AML-193 (cell line): ENCODE measurements at regions not wholly inside any gene's neighbourhood (a gene's known extent, or its start where the extent isn't known, plus 50 kb on each side); places are given as distances from the start of the nearest gene placed in this dataset.
A peak's percentile ranks its signal among the peaks of the same experiment; 100 is the strongest.

Experiments used
- DNase-seq, 2 experiments: peaks; one replicate each; lab custom pipeline; 2025; lab: John Stamatoyannopoulos, UW

- DNase-seq, result no peak
Observed at GRCh38 chr21:38956856-38957571, 151.3 kb downstream of the ETS2 start.

DNA sequence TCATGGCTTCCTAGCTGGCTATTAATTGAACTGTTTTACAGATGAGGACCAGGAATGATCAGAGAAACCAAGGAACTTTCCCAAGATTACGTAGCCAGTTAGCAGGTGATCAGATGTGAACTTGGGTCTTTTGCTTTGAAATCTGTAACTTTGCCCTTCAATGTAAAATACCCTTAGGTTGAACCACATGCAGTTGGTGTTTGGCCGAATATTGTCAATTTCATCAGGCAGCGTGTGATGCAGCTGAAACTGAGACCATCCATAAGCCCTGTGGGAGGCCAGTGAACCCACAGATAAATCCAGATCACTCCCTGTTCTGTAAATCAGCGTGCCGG is 150.8 kb downstream of the ETS2 start:
- no peak for DNase-seq

GRCh38 chr21:38956007-38956406 is 150.3 kb downstream of the ETS2 start:
- DNase-seq, result no peak

GRCh38 chr21:38955495-38955894 is 149.8 kb downstream of the ETS2 start:
- no peak for DNase-seq

GRCh38 chr21:38954588-38955004 is 148.9 kb downstream of the ETS2 start:
- DNase-seq, result no peak

DNA sequence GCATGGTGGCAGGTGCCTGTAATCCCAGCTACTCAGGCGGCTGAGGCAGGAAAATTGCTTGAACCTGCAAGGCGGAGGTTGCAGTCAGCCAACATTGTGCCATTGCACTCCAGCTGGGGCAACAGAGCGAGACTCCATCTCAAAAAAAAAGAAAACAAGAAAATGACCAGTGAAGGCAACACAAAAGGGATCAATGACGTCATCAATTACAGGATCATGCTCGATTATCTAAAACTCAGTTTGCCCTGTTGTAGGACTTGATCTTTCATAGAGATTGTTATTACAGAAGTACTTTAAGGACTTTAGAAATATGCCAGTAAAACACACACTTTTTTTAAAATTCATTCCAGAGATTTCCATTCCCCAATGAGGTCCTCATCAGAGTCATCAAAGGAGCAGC is 147.8 kb downstream of the ETS2 start:
- DNase-seq, result no peak

- no peak for DNase-seq
Observed at GRCh38 chr21:38952890-38953289, 147.2 kb downstream of the ETS2 start.

DNA sequence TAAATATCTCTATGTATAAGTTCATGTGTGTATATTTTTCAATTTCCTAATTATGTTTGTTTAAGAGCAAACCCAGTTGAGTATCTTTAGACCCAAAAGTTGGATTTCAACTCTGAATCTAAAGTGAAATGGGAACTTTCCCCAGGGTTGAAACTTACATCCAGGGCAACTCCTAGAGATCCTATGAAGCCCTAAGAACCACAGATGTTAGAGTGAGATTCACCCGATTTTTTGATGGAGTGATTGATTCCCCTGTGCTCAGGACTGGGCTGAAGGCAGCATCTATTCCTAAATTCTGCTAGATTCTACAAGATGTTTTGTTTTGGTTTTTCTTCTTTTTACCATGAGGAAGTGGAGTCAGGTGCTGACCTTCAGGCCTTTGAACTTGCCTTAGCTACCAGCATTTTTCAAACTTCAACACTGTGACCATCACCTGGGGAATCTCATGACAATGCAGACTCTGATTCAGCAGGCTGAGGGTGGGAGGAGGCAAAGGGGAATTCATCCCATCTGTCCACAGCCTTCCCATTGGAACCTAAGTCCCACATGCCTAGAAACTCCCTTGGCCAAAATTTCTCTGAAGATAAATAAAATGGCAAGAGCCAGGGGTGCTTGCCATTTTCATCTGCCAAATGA is 145.5 kb downstream of the ETS2 start:
- no peak for DNase-seq

- DNase-seq, result peak; percentile 35 to 36
Observed at GRCh38 chr21:38950435-38951094, 144.8 kb downstream of the ETS2 start.

- DNase-seq, result no peak
Observed at GRCh38 chr21:38949070-38949380, 143.3 kb downstream of the ETS2 start.

GRCh38 chr21:38948377-38949069 is 142.8 kb downstream of the ETS2 start:
- no peak for DNase-seq

GRCh38 chr21:38945545-38946245 is 140.0 kb downstream of the ETS2 start:
- no peak for DNase-seq

DNA sequence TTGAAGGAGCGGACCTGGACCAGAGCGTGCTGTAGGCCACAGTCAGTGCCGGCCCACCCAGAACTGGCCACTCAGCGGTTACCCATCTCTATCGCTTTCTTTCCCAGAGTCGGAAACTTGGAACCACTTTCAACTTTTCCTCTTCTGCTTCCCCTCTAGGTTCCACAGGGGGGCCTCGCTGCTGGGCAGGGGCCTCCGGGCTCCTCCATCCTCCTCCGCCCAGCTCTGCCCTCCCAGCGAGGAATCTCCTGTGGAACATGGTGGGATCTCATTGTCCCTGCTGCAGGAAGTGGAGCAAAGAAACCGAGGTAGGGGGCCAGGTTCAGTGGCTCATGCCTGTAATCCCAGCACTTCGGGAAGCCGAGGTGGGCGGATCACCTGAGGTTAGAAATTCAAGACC is 139.2 kb downstream of the ETS2 start:
- no peak for DNase-seq

- no peak for DNase-seq
Observed at GRCh38 chr21:38944402-38944801, 138.7 kb downstream of the ETS2 start.

GRCh38 chr21:38942748-38943211 is 137.1 kb downstream of the ETS2 start:
- no peak for DNase-seq

- no peak for DNase-seq
Observed at GRCh38 chr21:38938769-38939168, 133.0 kb downstream of the ETS2 start.

- DNase-seq, result no peak
Observed at GRCh38 chr21:38938343-38938742, 132.6 kb downstream of the ETS2 start.

GRCh38 chr21:38937844-38938243 is 132.1 kb downstream of the ETS2 start:
- DNase-seq, result no peak

DNA sequence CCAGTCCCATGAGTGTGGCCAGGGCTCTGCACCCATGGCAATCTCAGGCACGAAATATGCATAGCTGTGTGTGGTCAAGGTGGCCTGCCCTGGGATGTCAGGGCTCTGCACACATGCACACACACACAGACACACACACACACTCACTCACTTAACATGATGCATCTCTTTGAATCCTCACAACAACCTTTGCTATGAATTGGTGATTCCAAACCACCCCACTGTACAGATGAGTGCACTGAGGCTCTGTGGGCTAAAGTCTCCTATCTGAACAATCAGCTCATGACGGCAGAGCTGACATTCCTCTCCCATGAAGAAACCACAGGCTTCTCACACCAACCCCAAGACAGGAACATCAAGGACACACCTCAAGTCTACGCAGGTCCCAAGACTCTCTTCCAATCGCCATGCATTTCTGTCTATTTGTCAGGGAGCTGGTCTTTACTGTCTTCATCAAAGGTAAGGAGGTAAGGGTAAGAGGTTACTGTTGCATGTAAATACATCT is 131.6 kb downstream of the ETS2 start:
- DNase-seq, result no peak

- DNase-seq, result no peak
Observed at GRCh38 chr21:38936240-38936639, 130.5 kb downstream of the ETS2 start.

DNA sequence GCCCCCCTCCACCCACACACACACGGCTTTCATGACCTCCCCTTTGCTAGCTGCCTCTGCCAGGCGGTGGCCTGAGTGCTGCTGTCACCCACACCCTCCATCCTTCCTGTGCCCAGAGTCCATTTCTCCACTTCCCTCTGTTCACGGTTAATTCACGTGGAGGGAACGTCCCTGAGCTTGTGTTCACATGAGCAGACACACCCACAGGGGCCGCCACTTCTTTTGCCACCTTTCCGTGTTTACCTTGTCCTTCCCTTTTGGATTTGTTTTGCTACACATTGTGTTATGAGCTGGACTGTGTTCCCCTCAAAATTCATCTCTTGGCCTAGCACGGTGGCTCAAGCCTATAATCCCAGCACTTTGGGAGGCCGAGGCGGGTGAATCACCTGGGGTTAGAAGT is 128.0 kb downstream of the ETS2 start:
- no peak for DNase-seq

DNA sequence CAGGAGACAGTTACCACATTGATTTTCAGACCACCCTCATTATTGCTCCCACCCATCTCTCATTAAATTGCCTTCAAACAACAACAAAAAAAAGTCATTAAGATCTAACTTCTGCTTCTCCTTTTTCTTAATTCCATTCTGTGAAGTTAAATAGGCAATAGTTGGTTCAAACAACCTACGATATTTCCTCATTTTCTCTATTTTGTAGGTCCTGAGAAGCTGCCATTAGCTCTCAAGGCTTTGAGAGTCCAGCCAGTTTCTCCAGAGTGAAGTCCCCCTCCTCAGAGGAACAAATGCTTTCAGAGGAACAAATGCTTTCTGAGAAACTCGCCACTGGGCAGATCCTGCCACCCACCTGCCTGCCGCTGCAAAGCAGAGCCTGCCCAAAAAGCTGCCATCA is 125.6 kb downstream of the ETS2 start:
- peak in 1 of 2 experiments; percentile 32 for DNase-seq
